ENCODE measurements at regions not wholly inside any gene's neighbourhood (a gene's known extent, or its start where the extent isn't known, plus 50 kb on each side); places are given as distances from the start of the nearest gene placed in this dataset.
"Not testable (repeated sequence)": the region's sequence is repeated elsewhere in the genome, so short reads cannot be mapped to it uniquely, and the experiment has no call there.

DNA sequence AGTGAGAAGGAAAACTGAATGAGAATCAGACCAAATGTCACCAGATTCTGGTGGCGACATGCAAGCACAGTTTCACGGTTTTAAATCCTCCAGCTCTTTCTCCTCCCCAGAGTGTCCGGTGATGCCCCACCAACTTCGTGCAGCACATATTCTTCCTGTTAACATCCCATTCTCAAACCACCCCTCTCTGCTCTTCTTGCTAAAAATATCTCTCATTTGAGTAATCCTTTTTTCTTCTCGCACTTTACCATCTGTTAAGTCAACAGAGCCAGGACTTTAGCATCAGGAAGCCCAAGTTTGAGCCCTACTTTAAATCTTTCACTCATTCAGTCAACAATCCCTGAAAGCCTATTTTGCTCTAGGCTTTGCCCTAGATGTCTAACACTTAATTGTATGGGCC, 68.2 kb upstream of the VGLL4 start:
- H3K9ac ChIP-seq (ENCODE audit: insufficient read depth in 1 of 2, low read length in 2 of 2): no peak overlapping the region
- TF ChIP-seq, protein P1, sequence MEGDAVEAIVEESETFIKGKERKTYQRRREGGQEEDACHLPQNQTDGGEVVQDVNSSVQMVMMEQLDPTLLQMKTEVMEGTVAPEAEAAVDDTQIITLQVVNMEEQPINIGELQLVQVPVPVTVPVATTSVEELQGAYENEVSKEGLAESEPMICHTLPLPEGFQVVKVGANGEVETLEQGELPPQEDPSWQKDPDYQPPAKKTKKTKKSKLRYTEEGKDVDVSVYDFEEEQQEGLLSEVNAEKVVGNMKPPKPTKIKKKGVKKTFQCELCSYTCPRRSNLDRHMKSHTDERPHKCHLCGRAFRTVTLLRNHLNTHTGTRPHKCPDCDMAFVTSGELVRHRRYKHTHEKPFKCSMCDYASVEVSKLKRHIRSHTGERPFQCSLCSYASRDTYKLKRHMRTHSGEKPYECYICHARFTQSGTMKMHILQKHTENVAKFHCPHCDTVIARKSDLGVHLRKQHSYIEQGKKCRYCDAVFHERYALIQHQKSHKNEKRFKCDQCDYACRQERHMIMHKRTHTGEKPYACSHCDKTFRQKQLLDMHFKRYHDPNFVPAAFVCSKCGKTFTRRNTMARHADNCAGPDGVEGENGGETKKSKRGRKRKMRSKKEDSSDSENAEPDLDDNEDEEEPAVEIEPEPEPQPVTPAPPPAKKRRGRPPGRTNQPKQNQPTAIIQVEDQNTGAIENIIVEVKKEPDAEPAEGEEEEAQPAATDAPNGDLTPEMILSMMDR (IDR thresholded peaks at IDR 0.05; ENCODE audit: control extremely low read depth, extremely low read depth): no peak
- H3K4me1 ChIP-seq (ENCODE audit: control insufficient read depth in 5 of 5, insufficient read depth in 5 of 5, low read length in 5 of 5): peaks cover 2 to 5% (median 4%) of the 10 kb centered on the region in 5 donors
- peaks cover 0 to 4% (median 0%) of the 10 kb centered on the region in 4 donors for H3K9me3 ChIP-seq (ENCODE audit: control insufficient read depth in 4 of 4, insufficient read depth in 3 of 4, low read length in 3 of 4)
- H3K36me3 ChIP-seq (ENCODE audit: control insufficient read depth in 4 of 4, insufficient read depth in 4 of 4, low read length in 4 of 4): peaks cover 0 to 5% (median 0%) of the 10 kb centered on the region in 4 donors
- H3K4me3 ChIP-seq: no peak overlapping the region
- no peaks in the 10 kb centered on the region for H3K27me3 ChIP-seq (ENCODE audit: control insufficient read depth in 3 of 3, insufficient read depth in 3 of 3, low read length in 2 of 3)
- no peak overlapping the region for H3K27ac ChIP-seq (ENCODE audit: low read depth in 1 of 2, low read length in 1 of 2)
- 69 to 70% methylated on average over 5 of the region's 5 CpGs for WGBS, 2 donors
- DNase-seq (no peak), ATAC-seq (ENCODE audit: insufficient read depth, low FRiP score) (no peak)

DNA sequence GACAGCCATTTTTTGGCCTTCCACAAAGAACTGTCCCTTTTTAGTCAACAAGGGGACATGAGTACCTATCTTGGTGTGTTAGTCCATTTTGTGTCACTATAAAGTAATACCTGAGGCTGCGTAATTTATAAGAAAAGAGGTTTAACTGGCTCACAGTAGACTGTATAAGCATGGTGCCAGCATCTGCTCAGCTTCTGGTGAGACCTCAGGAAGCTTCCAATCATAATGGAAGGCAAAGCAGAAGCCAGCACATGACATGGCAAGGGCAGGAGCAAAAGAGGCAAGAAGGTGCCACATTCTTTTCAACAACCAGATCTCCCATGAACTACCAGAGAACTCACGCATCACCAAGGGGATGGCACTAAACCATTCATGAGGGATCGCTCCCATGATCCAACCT, 66.1 kb upstream of the VGLL4 start:
- H3K9me3 ChIP-seq (ENCODE audit: control insufficient read depth in 4 of 4, insufficient read depth in 3 of 4, low read length in 3 of 4): peaks cover 0 to 4% (median 0%) of the 10 kb centered on the region in 4 donors
- DNase-seq (no peak), ATAC-seq (ENCODE audit: insufficient read depth, low FRiP score) (no peak)
- H3K4me1 ChIP-seq (ENCODE audit: control insufficient read depth in 5 of 5, insufficient read depth in 5 of 5, low read length in 5 of 5): peaks cover 0 to 2% (median 0%) of the 10 kb centered on the region in 5 donors
- H3K4me3 ChIP-seq: no peak overlapping the region
- WGBS, 2 donors: 97 to 99% methylated on average over 3 of the region's 3 CpGs
- no peaks in the 10 kb centered on the region for H3K27me3 ChIP-seq (ENCODE audit: control insufficient read depth in 3 of 3, insufficient read depth in 3 of 3, low read length in 2 of 3)
- H3K9ac ChIP-seq (ENCODE audit: insufficient read depth in 1 of 2, low read length in 2 of 2): no peak overlapping the region
- TF ChIP-seq, protein P1 (IDR thresholded peaks at IDR 0.05; ENCODE audit: control extremely low read depth, extremely low read depth): no peak
- peaks cover 0 to 5% (median 0%) of the 10 kb centered on the region in 4 donors for H3K36me3 ChIP-seq (ENCODE audit: control insufficient read depth in 4 of 4, insufficient read depth in 4 of 4, low read length in 4 of 4)
- no peak overlapping the region for H3K27ac ChIP-seq (ENCODE audit: low read depth in 1 of 2, low read length in 1 of 2)

DNA sequence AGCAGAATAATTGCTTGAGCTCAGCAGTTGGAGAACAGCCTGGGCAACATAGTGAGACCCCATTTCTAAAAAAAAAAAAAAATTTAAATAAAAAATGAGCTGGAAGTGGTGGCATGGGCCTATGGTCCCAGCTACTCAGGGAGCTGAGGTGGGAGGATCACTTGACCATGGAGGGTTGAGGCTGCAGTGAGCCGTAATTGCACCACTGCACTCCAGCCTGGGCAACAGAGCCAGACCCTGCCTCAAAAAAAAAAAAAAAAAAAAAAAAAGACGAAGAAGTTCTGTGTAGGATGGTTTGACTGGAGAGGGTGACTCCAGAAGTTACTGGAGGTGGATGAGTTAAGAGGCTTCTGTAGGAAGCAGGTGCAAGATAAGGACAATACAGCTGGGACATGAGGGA, 63.4 kb upstream of the VGLL4 start:
- WGBS, 2 donors: 81 to 92% methylated on average over 1 to 2 of the region's 2 CpGs

DNA sequence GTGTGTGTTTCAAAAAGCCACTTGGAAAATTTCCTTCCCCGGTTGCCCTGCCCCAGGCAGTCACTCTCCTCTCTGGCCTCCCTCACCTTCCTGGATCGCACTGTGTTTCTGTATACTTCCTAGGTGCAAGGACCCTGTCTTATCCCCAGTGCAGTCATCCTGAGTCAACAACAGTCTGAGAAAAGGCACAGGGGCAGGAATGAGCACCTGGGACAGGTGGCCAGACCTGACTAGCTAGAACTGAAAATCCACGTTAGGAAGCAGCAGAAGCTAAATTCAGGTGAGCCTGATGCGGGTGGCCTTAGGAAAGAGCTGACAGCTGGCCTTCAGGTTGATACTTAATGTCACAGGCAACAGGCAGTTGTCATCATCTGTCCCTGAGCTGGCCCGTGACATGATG, 62.9 kb upstream of the VGLL4 start:
- 97% methylated on average over 5 of the region's 5 CpGs for WGBS, 2 donors
- Histone ChIP-seq H3K4me1 (ENCODE audit: control insufficient read depth in 5 of 5, insufficient read depth in 5 of 5, low read length in 5 of 5) (no peaks in the 10 kb centered on the region), H3K27me3 (ENCODE audit: control insufficient read depth in 3 of 3, insufficient read depth in 3 of 3, low read length in 2 of 3) (no peaks in the 10 kb centered on the region), H3K9me3 (ENCODE audit: control insufficient read depth in 4 of 4, insufficient read depth in 3 of 4, low read length in 3 of 4) (peaks cover 0 to 4% (median 0%) of the 10 kb centered on the region in 4 donors), H3K4me3 (no peak overlapping the region), H3K27ac (ENCODE audit: low read depth in 1 of 2, low read length in 1 of 2) (no peak overlapping the region), H3K9ac (ENCODE audit: insufficient read depth in 1 of 2, low read length in 2 of 2) (no peak overlapping the region), H3K36me3 (ENCODE audit: control insufficient read depth in 4 of 4, insufficient read depth in 4 of 4, low read length in 4 of 4) (peaks cover 0 to 5% (median 0%) of the 10 kb centered on the region in 4 donors)
- ATAC-seq (ENCODE audit: insufficient read depth, low FRiP score) (no peak), DNase-seq (no peak)
- TF ChIP-seq, protein P1 (IDR thresholded peaks at IDR 0.05; ENCODE audit: control extremely low read depth, extremely low read depth): no peak

More for the DNA sequence above, 63.4 kb upstream of the VGLL4 start:
- ATAC-seq (ENCODE audit: insufficient read depth, low FRiP score); H3K27ac ChIP-seq (ENCODE audit: low read depth in 1 of 2, low read length in 1 of 2); H3K9me3 ChIP-seq (ENCODE audit: control insufficient read depth in 4 of 4, insufficient read depth in 3 of 4, low read length in 3 of 4); H3K9ac ChIP-seq (ENCODE audit: insufficient read depth in 1 of 2, low read length in 2 of 2); H3K27me3 ChIP-seq (ENCODE audit: control insufficient read depth in 3 of 3, insufficient read depth in 3 of 3, low read length in 2 of 3); H3K4me3 ChIP-seq; H3K4me1 ChIP-seq (ENCODE audit: control insufficient read depth in 5 of 5, insufficient read depth in 5 of 5, low read length in 5 of 5); DNase-seq; H3K36me3 ChIP-seq (ENCODE audit: control insufficient read depth in 4 of 4, insufficient read depth in 4 of 4, low read length in 4 of 4): not testable (repeated sequence)

Data from lung (tissue), 11 donors.